GM19035 (cell line): ENCODE measurements at regions not wholly inside any gene's neighbourhood (a gene's known extent, or its start where the extent isn't known, plus 50 kb on each side); places are given as distances from the start of the nearest gene placed in this dataset.

Source experiments
- ATAC-seq: cut with Tn5 transposase; IDR thresholded peaks from one replicate; pipeline ENCODE4 v1.9.1; 2021; ENCODE audit not compliant: unreplicated experiment

DNA sequence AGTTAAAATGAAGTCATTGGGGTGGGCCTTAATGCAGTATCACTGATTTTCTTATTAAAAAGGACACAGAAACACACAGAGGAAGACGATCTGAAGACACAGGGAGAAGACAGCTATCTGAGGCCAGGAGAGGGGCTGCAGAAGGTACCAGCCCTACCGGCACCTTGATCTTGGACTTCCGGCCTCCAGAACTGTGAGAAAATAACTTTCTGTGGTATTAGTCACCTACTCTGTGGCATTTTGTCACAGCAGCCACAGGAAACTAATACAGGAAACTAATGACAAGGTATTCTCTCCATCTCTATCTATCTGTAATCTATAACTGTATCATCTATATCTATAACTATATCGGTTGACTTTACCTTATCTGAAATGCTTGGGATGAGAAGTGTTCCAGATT is 1149.5 kb downstream of the BCL11B start:
- no peak for ATAC-seq

DNA sequence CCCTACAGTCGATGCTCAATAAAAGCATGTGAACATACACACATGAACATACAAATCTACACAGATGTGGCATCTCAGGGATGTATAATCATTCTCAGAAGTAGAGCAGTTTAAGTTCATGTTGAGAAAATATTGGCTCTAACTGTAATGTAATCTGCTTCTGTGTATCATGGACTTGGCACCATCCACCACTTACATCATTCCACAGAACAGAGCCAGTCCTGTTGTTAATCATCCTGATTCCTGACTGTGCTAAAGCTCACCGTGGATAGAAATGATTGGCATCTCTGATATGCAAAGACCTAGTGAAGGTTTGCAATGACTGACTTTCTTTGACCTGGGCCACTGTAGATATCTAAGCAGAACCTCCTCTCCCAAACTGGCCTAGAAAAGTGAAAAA is 1141.3 kb downstream of the BCL11B start:
- ATAC-seq = no peak

DNA sequence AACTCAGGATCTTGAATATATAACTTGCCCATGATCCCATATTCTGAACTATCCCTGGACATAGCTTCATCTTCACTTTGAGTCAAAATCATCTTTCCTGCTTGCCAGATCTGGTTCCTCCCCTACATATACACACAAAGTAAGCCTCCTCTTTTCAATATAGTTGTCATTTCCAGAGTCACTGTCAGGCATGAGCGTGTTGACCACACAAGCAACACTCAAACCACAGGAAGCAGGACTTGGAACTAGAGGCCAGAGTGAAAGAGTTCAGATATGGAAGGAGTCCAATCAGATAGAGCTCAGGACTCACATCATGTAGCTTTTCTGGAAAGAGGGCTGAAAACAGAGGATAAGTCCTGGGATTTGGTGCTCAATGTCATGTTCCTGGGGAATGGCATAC is 1140.6 kb downstream of the BCL11B start:
- no peak for ATAC-seq

DNA sequence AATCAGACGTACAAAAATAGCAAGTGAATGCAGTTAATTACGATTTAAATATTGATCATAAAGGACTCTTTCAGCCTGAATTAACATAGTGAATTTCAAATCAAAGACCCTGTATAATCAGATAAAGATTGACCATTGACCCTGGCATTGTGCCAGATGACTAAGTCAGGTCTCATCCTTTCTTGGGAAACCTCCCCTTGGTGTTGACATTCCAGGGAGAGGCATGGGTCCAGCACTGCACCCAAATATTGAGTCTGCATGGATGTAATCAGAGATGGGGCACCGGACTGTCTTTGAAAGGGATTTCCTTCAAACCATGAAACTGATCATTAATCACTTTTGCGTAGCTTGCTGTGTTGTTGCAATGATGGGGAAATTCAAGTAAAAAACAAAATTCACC is 1138.2 kb downstream of the BCL11B start:
- ATAC-seq = no peak

DNA sequence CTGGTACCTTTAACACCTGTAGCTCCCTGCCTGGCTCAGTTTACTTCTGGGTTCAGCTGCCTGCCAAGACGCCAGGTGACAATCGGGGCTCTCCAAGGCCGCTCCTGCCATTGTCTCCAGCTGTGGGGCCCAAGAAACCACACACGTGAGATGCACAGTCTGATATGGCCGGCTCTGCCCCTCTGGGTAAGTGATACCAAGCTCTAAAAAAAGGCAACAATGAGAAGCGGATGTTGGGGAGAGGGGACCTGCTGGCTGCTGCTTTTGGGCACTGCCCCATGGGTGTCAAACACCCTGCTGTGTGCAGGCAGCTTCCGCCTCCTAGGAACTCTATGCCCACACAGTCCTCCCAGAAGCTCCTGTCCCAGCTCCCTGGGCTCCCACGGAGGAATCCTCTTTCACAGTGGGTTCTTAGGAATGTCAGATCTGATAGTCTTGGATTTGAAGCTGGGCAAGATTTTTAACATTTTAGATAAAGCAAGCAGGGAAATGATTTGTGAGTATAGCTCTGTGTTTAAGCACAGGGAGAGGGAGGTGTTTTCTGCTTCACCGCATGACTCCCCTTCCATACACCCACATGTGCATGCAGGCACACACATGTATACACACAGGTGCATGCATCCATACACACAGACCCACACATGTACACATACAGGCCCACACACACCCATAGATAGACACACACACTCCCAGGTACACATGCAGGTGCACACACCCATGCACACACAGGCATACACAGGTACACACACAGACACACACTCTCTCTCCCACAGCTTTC is 1135.8 kb downstream of the BCL11B start:
- no peak for ATAC-seq

DNA sequence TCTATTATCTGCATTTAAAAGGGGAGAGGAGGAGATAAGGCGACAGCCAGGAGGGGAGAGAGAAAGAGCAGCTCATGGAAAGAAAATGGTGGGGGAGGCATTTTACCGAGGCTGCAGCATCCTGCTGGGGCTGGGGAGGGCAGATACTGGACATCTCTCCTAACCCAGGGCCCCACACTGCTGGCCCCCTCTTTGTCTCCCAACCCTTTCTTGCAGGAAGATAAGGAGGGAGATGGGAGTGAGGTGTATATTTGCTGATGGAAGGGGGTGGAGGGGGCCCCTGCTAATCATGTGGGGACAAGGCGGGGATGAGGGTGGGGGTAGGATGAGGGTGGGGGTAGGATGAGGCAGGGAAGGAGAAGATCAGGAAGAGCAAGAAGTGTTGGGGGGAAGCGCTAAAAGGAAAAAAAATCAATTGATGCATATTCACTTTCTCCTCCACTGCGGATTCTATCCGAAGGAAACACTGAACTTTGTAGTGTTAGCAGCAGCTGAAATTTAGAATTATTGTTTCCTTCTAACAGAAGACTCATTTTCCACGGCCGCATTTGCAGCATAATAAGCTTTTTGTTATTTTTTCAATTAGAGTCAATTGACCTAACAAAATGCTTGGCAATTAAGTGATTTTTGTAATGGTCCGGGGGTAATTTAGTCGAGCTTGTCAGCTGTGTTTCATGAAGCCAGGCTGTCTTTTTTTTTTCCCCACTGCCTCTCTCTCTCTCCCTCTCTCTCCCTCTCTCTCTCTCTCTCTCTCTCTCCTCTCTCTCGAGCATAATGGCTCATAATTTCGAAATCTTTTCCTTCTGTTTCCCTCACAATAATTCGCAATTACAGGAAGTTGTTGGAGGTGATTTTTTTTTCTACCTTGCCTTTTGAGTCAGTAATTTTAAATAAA is 1134.6 kb downstream of the BCL11B start:
- ATAC-seq = no peak

DNA sequence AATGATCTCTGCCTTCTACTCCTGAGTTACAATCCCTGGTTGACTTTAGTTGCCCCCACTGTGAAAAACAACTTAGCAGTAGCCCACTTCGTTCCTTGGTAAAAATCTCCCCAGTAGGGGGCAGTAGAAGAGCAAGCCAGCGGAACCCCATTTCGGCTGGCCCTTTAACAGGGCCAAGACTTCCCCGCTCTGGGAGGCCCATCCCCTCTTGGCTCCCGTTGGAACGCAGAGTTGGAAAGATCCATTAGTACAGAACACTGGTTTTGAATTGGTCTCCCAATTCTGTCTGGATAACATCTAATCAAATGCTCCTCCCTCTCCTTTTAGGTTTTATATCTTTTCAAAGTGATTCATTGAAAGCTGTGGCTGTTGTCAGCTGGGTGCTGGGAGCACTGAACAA is 1133.3 kb downstream of the BCL11B start:
- no peak for ATAC-seq

DNA sequence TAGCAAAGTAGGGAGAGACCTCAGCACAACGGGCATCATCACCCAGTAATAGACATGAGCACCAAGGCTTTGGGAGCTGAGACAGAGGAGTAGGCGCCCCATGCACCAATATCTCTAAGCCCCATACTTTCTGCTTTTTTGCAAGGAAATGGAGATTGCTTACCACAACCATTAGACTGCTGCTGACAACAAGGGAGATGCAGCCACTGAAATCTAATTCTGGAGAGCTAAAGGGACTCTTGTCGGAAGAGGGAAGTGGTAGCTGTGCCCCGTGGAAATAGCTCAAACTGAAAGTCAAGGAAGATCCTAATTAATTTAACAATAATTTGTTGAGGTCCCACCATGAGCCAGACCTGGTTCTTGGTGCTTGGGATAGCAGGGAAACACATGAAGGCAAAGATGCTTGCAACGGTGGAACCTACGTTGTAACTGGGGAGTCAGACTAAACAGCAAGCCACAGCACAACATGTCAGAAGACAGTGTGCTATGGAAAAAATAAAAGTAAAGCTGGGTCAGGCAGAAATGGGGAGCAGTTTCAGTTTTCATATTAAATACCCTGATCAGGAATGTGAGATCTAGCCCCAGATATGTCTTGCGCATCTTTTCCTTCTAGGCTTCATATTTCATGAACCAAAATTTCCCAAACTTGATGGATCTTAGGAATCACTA is 1131.0 kb downstream of the BCL11B start:
- ATAC-seq = no peak

DNA sequence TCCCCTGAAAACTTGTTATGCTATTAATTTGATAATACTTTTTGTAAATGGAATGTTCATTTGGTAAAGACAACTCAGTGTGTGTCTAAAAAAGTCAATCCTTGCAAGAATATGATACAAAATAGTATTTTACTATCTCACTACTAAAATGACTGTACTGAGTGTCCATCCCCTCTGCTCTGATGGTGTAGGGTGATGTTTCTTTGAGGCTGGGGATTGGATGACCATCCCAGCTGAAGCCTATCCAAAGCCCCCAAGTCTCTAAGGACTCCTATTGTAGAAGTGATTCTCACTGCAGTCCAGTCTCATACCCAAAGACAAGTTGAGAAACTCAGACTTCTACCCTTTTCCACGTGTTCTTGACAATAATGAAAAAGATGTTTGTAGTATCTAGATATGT is 1128.4 kb downstream of the BCL11B start:
- no peak for ATAC-seq

DNA sequence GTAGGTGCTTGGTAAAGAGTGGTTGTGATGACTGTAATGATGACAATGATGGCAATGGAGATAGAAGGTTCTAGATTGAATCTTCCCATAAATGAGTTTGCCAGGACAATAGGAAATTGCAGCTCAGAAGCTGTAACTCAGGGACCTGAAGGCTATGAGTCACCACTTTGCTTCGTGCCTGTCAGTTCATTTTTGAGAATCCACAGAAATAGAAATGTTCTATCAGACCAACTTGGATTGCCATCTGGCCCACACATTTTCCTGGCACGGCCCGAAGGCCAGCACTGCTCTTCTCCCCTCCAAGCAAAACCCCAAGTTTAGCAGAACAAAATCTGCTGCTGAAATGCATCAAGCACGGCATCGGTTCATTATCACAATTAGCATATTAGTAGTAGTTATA is 1127.0 kb downstream of the BCL11B start:
- no peak for ATAC-seq

DNA sequence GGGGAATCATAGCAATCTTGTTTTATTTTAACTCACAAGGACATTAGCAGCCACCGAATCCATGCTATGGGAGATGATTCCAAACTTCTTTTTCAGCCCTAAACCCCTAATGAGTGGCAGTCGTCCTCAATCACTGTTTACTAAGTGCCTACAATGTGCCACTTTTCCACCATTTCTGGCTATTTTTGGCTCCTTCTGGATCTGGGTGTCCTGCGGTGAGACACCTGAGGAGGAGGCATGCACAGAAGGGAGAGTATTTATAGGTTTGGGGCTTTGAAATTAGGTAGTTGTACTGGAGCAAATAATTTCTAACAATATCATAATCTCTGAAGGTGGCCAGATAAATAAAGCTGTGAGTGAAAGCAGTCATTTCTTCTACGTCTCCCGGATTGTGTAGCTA is 1125.6 kb downstream of the BCL11B start:
- ATAC-seq = no peak

DNA sequence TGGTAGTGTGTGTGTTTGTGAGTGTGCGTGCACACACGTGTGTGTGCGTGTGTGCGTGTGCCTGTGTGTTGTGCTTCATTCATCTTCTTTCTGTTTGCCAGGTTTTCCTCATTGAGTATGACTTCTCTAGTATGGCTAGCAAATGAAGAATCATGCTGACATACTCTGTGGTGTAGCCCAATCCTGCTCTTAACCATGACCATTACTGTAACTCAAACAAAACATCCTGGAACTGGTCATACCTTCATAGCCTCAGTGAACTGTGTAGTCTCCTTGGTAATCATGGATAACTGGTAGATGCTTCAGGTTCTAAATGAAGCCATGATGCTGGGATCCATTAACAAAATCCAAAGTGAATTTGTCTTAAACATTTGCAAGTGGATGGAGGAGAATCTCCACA is 1117.7 kb downstream of the BCL11B start:
- no peak for ATAC-seq

DNA sequence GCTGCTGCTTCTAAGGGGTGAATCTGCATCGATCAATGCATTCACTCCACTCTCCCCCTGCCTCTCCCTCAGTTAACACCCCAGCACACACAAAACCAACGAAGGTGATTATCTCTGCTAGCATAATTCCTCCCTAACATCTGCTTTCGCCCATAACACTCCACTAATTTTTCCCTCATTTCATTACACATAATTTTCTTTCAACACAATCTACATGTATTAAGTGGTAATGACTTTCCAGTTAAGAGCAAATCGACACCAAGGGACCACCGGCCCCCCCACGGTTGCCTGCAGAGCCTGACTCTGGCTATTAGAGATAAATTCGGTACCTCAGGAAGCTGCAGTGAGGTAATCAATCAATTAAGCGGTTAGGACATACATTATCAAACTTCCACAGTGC is 1115.6 kb downstream of the BCL11B start:
- no peak for ATAC-seq

DNA sequence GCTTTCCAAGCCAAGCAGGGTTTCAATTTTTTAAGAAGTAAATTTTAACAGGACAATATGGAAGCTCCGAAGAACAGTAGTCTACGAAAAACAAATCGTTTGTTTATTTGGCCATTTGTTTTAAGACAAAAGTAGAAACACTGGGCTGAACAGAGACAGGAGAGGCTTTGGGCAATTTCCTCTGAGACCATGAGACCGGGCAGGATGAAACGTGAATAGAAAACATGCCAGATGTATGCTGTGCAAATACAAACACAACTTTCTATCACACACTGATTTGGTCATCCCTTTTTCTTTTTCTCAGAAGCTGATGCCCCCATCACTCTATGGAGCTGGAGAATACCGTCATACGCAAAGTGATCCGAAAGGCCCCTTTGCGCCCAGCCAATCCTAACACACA is 1111.1 kb downstream of the BCL11B start:
- no peak for ATAC-seq

DNA sequence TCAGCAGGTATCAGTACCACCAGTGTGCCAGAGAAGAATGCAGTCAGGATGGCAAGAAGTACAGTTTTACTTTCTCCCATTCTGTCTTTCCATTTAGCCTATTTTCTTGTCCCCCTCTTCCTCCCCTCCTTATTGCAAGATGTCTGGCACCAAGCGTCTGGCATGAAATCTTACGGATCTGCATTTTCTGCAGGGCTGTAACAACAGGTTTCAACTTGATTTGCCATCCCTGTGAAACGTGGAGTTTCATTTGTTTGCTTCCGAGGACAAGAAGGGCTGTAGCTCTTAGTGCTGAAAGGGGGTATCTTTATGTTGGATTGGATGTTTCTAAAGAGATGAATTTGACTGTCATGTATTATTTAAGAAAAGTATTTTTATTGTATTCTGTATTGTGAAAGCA is 1110.6 kb downstream of the BCL11B start:
- ATAC-seq = no peak

DNA sequence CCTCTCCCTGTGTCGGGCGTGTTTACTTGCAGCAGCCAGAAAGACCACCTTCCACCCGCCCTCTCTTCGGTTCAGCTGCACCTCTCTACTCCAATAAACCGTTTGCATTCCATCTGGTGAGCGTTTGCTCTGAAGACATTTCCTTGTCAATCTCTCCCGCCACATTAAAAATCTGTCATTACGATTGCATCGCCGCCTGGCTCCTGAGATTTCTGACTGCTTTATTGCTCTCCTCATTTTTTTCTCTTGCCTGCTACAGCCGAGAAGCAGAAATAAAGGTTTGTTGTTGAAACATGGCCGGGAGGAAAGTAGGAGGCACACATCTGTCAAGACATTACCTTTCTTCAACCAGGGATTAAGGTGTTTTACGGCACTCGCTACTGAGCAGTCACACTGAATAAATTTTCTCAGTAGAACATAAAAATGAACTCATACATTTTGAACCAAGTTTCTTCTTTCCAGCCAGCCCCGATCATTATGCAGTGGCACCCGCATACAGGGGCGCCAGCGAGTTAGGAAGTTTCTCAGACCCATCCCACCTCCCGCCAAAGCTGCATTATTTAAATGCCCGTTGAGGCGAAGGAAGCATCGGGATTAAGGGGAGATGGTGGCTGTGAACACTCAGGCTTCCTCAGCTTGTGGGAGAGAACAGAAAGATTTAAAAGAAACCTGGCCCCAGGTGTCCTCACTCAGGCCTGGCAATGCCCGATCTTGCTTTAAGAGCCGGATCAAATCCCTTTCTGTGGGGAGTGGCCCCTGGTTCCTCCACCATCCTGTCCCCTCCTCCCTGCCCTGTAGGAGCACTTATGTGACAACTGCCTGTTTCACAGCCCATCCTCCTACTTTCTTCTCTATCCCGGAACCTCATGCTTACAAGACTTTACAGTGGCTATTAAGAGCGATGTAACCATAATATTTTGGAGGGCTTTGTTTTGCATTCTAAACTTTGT is 1108.9 kb downstream of the BCL11B start:
- ATAC-seq = no peak

DNA sequence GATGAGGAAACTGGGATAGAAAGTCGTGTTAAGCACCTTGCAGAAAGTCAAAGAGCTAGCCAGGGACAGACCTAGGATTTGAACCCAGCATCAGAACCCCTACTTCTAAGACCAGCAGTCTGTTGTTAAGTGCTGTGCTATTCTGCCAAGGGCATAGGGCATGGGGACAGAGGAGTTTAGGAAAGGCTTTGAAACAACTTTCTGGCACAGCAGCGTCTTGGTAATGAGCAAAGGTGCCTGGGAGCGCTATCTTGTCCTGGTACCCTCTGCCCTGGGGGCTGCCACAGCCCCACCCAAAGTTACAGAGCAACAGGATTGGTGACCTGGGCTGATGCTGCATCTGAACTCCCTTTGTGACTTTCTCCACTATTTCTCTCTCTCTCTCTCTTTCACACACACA is 1108.1 kb downstream of the BCL11B start:
- no peak for ATAC-seq

DNA sequence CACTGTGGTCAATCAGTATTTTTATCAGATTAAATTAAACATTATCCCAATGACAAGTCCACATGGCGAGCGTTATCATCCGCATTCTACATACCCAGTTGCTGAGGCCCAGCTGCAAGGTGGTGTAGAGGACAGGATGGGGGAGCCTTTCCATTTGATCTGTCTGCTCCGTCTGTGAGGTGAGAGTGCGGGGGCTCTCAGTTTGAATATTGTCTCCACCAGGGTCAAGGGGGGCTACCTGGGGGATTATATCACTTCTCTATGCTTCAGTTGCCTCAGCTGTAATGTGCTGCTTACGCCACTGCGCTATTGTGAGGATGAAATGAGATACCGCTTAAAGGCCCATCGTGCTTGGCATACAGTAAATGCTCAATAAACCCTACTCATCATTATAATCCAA is 1106.0 kb downstream of the BCL11B start:
- no peak for ATAC-seq

DNA sequence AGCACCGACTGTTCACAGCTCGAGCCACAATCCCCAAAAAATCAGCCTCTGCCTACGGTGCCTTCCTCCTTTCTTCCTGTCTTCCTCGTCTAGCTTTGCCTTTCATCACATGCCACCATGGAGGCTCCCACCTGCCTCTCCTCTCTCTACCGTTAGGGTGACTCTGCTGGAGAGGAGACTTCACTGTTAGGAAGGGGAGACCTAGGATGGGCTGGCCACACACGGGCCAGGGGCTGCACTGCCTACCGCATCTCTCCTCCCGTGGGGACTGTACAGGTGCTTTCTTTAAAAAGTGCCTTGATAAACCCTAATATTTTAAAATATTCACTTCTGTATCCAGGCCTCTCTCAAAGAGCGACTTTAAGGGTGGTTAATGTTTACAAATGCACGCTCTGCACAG is 1104.7 kb downstream of the BCL11B start:
- ATAC-seq = no peak

DNA sequence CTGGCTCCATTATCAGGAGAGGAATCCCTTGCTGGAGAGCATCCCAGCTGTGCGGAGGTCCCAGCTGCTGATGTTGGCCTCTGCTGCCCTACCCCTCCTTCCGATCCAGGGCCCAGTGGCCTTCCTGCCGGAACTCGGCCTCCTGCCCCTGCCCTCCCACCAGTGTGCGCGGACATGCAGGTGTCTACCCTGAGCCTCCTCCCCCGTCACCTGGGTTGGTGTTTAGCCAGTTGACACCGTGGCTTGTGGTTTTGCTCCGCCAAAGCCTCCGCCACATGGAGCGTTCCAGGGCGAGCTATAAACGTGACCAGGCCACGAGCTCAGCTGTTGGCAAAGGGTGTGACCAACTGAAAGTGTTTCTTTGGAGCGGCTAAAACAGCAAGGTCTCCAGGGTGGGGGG is 1104.3 kb downstream of the BCL11B start:
- no peak for ATAC-seq
